Kidney (tissue), 13 donors: ENCODE measurements at regions not wholly inside any gene's neighbourhood (a gene's known extent, or its start where the extent isn't known, plus 50 kb on each side); places are given as distances from the start of the nearest gene placed in this dataset.
A peak's percentile ranks its signal among the peaks of the same experiment; 100 is the strongest.

Experiments
- DNase-seq, 5 donors: peaks; one replicate each; pipeline ENCODE4 v3.0.0-alpha.2; 2013 to 2020
- FAIRE-seq: peaks from 2 replicates; lab custom pipeline; 2012; peaks lifted over from hg19 to GRCh38; lab: Jason Lieb, UNC
- H3K27ac ChIP-seq, 2 donors: one replicate each; pipeline ENCODE4 v1.7.0; 2013; ENCODE audit warnings: low read depth in 2 of 2, low read length in 2 of 2, inconsistent platforms in 1 of 2
- H3K27me3 ChIP-seq: one replicate; pipeline ENCODE4 v1.7.1; 2013; ENCODE audit warnings: low read length, inconsistent platforms; ENCODE audit not compliant: control insufficient read depth, insufficient read depth
- H3K36me3 ChIP-seq, 3 donors: one replicate each; pipeline versions ENCODE4 v1.7.0 to v1.7.1; 2013; ENCODE audit warnings: low read length in 3 of 3, control low read depth in 1 of 3, inconsistent platforms in 1 of 3; ENCODE audit not compliant: insufficient read depth in 3 of 3, control insufficient read depth in 2 of 3
- H3K4me1 ChIP-seq, 3 donors: one replicate each; pipeline versions ENCODE4 v1.7.0 to v1.7.1; 2013; ENCODE audit warnings: low read length in 3 of 3, inconsistent platforms in 1 of 3, low read depth in 1 of 3; ENCODE audit not compliant: control insufficient read depth in 2 of 3, insufficient read depth in 2 of 3
- H3K4me3 ChIP-seq, 3 donors: one replicate each; pipeline versions ENCODE4 v1.7.0 to v1.8.1; 2013; ENCODE audit warnings: low read length in 3 of 3, control low read depth in 1 of 3, inconsistent platforms in 1 of 3
- H3K9ac ChIP-seq, 3 donors: one replicate each; pipeline versions ENCODE4 v1.7.0 to v1.7.1; 2013; ENCODE audit warnings: low read length in 3 of 3, control low read depth in 1 of 3, inconsistent platforms in 1 of 3
- H3K9me3 ChIP-seq, 3 donors: one replicate each; pipeline versions ENCODE4 v1.7.0 to v1.7.1; 2013; ENCODE audit warnings: low read length in 3 of 3, control low read depth in 1 of 3, inconsistent platforms in 1 of 3; ENCODE audit not compliant: control insufficient read depth in 2 of 3, insufficient read depth in 1 of 3
- intact Hi-C: fragments of 100-400 bp; cut with DNase I; formaldehyde crosslinking; loops from one replicate; pipeline ENCODE4 v1.11.1; 2022
- TF ChIP-seq, protein P1 (sequence below): IDR thresholded peaks from 3 replicates; pipeline ENCODE4 v1.5.1; 2012; ENCODE audit warnings: mild to moderate bottlenecking, moderate library complexity, borderline replicate concordance; ENCODE audit not compliant: insufficient read depth; ENCODE audit errors: extremely low read depth
- donor health status: control.
- donor health status: control.
- donor health status: control.
- donor health status: control.
- donor health status: control.
- donor health status: DM: yes; HTN: yes; CAD: no.
- donor health status: Normal renal cell carcinoma (clear cell type).

DNA sequence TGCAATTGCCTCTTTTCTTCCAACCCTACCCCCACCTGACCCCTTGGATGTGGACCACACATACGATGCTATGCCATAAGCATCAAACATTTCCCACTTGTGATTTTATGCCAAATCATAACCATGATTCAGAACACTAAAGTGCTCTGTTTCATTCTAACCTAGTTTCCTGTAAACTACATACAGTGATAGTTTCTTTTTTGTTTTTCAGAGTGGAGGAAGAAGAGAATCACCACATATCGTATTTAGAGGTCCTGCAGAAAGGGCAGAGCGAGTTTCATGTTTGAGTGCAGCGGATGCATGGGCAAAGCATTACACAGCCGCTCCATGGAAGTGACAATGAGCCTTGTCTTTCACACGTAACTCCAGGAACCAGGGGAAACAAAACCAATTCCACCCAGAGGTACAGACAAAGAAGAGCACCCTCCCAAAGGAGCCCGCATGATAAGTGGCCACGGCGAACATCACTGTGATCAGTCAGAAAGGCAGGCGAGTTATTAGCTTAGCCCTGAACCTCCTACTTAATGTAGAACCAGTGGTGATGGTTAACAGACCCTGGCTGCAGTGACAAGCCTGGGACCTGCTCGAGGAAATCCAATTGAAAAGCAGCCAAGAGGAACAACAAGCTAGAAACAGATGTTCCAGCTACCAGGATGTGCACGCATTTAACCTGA, 64.0 kb upstream of the ZNF281 start:
- no peaks in the 10 kb centered on the region for H3K36me3 ChIP-seq
- no peaks in the 10 kb centered on the region for H3K9me3 ChIP-seq
- FAIRE-seq: no peak
- DNase-seq: peak in 4 of 5 donors; percentile 62 to 88 (median 76)
- TF ChIP-seq, protein P1, sequence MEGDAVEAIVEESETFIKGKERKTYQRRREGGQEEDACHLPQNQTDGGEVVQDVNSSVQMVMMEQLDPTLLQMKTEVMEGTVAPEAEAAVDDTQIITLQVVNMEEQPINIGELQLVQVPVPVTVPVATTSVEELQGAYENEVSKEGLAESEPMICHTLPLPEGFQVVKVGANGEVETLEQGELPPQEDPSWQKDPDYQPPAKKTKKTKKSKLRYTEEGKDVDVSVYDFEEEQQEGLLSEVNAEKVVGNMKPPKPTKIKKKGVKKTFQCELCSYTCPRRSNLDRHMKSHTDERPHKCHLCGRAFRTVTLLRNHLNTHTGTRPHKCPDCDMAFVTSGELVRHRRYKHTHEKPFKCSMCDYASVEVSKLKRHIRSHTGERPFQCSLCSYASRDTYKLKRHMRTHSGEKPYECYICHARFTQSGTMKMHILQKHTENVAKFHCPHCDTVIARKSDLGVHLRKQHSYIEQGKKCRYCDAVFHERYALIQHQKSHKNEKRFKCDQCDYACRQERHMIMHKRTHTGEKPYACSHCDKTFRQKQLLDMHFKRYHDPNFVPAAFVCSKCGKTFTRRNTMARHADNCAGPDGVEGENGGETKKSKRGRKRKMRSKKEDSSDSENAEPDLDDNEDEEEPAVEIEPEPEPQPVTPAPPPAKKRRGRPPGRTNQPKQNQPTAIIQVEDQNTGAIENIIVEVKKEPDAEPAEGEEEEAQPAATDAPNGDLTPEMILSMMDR: no peak
- peaks cover 0 to 4% (median 3%) of the 10 kb centered on the region in 3 donors for H3K4me1 ChIP-seq
- H3K9ac ChIP-seq: no peak overlapping the region
- no peak overlapping the region for H3K4me3 ChIP-seq
- intact Hi-C loops: no loop called here
- H3K27me3 ChIP-seq: no peaks in the 10 kb centered on the region
- H3K27ac ChIP-seq: no peak overlapping the region

DNA sequence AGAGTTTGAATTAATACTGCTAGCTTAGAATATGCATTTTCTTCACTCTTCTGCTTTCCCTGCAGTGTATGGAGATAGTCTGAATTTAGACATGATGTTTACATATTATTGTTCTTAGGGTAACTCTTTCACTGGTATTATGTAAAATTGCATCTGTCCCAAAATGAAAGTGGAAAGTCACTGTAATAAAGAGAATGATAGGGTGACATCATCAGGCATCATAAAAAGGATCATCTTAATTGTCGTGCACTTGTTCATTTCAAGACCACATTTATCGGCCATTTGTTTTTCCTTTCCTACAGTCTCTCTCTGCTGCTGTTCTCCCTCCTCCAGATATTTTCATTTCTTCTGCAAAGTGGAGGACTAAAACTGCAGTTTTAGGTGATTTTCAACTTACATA, 61.9 kb upstream of the ZNF281 start:
- intact Hi-C loops: no loop called here
- Histone ChIP-seq H3K27ac (no peak overlapping the region), H3K9ac (no peak overlapping the region), H3K9me3 (no peaks in the 10 kb centered on the region), H3K36me3 (no peaks in the 10 kb centered on the region), H3K4me1 (peaks cover 0 to 4% (median 3%) of the 10 kb centered on the region in 3 donors), H3K27me3 (no peaks in the 10 kb centered on the region), H3K4me3 (no peak overlapping the region)
- TF ChIP-seq, protein P1: no peak
- DNase-seq (no peak), FAIRE-seq (no peak)

DNA sequence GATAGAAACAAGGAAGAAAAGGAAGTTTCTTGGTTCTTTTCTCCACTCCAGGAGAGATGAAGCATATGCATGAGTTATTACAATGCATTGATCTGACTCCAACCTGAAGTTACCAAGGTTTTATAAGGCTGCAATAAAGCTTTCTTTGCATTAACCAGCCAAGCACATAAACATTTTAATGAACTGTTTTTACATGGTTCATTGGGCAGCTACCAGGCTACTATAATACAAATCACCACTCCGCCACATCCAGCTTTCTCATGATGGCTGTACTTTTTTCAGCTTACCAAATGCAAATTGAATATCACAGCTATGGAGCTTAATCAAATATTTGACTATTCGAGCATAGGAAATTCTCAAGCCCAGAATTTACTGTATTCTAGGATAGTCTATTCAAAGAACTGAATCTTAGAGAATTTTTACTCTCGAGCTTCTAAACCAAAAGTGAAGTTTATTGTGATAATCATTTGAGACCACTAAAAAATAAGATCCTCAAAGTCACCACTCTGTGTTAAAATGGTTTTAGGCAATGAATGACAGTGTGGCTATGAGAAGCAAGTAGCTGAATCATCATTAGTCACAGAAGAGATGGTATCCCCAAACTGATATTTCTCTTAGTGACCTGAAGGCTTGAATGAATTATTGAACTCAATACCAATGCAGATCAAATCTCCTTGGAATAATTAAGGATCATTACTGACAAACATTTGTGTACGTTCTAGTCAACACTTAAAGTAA, 58.6 kb upstream of the ZNF281 start:
- intact Hi-C loops: no loop called here
- FAIRE-seq: no peak
- H3K27ac ChIP-seq: no peak overlapping the region

More for the DNA sequence above, 58.6 kb upstream of the ZNF281 start:
- Histone ChIP-seq H3K9me3 (no peaks in the 10 kb centered on the region), H3K27me3 (no peaks in the 10 kb centered on the region), H3K4me1 (no peaks in the 10 kb centered on the region), H3K9ac (no peak overlapping the region), H3K4me3 (no peak overlapping the region), H3K36me3 (no peaks in the 10 kb centered on the region)
- DNase-seq: peak in 2 of 5 donors; percentile 44 to 81
- TF ChIP-seq, protein P1: no peak
